GM19463 (cell line): ENCODE measurements at regions not wholly inside any gene's neighbourhood (a gene's known extent, or its start where the extent isn't known, plus 50 kb on each side); places are given as distances from the start of the nearest gene placed in this dataset.

ENCODE experiments used
- ATAC-seq: cut with Tn5 transposase; IDR thresholded peaks from one replicate; pipeline ENCODE4 v1.9.1; 2021; ENCODE audit warnings: mild to moderate bottlenecking, moderate library complexity; ENCODE audit not compliant: unreplicated experiment

- no peak for ATAC-seq
Observed at GRCh38 chr10:56698506-56698905, 337.4 kb upstream of the ZWINT start.

GRCh38 chr10:56679578-56679977 is 318.5 kb upstream of the ZWINT start:
- no peak for ATAC-seq

- ATAC-seq, result peak; percentile 94
Observed at GRCh38 chr10:56662765-56663447, 301.8 kb upstream of the ZWINT start.

GRCh38 chr10:56653289-56653688 is 292.2 kb upstream of the ZWINT start:
- peak; percentile 68 for ATAC-seq

- ATAC-seq, result no peak
Observed at GRCh38 chr10:56646329-56647111, 285.5 kb upstream of the ZWINT start.

- ATAC-seq, result peak; percentile 97
Observed at GRCh38 chr10:56633876-56634452, 272.9 kb upstream of the ZWINT start.

- peak; percentile 36 for ATAC-seq
Observed at GRCh38 chr10:56632537-56632936, 271.5 kb upstream of the ZWINT start.

GRCh38 chr10:56624082-56624481 is 263.0 kb upstream of the ZWINT start:
- ATAC-seq, result peak; percentile 61

GRCh38 chr10:56623064-56623463 is 262.0 kb upstream of the ZWINT start:
- ATAC-seq, result peak; percentile 41

- peak; percentile 57 for ATAC-seq
Observed at GRCh38 chr10:56622335-56622973, 261.4 kb upstream of the ZWINT start.

- no peak for ATAC-seq
Observed at GRCh38 chr10:56606202-56606601, 245.1 kb upstream of the ZWINT start.

GRCh38 chr10:56605051-56605450 is 244.0 kb upstream of the ZWINT start:
- ATAC-seq, result no peak

GRCh38 chr10:56604624-56605023 is 243.6 kb upstream of the ZWINT start:
- no peak for ATAC-seq

GRCh38 chr10:56599201-56599600 is 238.1 kb upstream of the ZWINT start:
- no peak for ATAC-seq

GRCh38 chr10:56596257-56596656 is 235.2 kb upstream of the ZWINT start:
- ATAC-seq, result no peak

GRCh38 chr10:56593120-56593519 is 232.1 kb upstream of the ZWINT start:
- ATAC-seq, result no peak

GRCh38 chr10:56586461-56586891 is 225.4 kb upstream of the ZWINT start:
- no peak for ATAC-seq

GRCh38 chr10:56585447-56586171 is 224.6 kb upstream of the ZWINT start:
- ATAC-seq, result no peak

- no peak for ATAC-seq
Observed at GRCh38 chr10:56583316-56583715, 222.3 kb upstream of the ZWINT start.

- no peak for ATAC-seq
Observed at GRCh38 chr10:56567580-56567979, 206.5 kb upstream of the ZWINT start.

GRCh38 chr10:56561336-56561735 is 200.3 kb upstream of the ZWINT start:
- no peak for ATAC-seq
